Gastroesophageal sphincter (tissue), 3 donors: ENCODE measurements at regions not wholly inside any gene's neighbourhood (a gene's known extent, or its start where the extent isn't known, plus 50 kb on each side); places are given as distances from the start of the nearest gene placed in this dataset.

Source experiments
- CTCF ChIP-seq, 4 experiments: fragments of 200-600 bp in 2 of 4; fragments of 450-650 bp in 2 of 4; sonication (generic) in 1 of 4; IDR thresholded peaks; one replicate each; pipeline ENCODE4 v1.5.1; 2017 to 2019; ENCODE audit warnings: antibody characterized with exemption in 4 of 4, mild to moderate bottlenecking in 2 of 4, moderate library complexity in 2 of 4
- POLR2AphosphoS5 ChIP-seq: sonication (generic); formaldehyde crosslinking; IDR thresholded peaks from one replicate; pipeline ENCODE4 v1.6.1; 2017; ENCODE audit warnings: antibody characterized with exemption

DNA sequence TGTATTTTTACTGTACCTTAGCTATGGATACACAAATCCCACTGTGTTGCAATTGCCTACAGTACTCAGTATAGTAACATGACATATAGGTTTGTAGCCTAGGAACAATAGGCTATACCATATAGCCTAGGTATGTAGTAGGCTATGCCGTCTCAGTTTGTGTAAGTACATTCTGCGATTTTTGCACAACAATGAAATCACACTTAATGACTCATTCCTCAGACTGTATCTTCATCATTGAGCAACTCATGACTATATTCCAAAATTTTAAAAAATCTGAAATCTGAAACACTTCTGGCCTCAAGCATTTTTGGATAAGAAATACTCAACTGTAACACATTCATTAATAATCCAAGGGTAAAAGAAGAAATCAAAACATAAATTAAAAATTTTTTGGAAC is 666.8 kb upstream of the GRAMD2B start:
- TF ChIP-seq CTCF (IDR thresholded peaks at IDR 0.05) (no peak), POLR2AphosphoS5 (no peak)
